ENCODE measurements at regions not wholly inside any gene's neighbourhood (a gene's known extent, or its start where the extent isn't known, plus 50 kb on each side); places are given as distances from the start of the nearest gene placed in this dataset.
"Not testable (repeated sequence)": the region's sequence is repeated elsewhere in the genome, so short reads cannot be mapped to it uniquely, and the experiment has no call there.

DNA sequence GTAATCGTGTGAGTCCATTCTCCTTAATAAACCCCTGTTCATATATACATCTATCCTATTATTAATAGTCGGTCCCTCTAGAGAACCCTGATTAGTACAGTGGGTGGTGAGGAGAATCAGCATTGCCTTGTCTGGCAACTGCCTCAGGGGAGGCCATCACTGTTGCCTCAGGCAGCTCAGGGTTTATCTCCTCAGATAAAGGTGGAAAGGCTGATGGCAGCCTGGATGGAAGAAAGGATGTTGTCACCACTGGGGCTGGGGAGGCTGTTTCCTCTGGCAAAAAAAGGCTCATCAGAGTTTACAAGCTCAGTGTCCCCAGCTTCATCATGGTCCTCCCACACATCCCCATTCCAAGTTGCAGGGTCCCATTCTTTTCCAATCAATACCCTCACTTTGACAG is 137.1 kb downstream of the TMX1 start:
- TF ChIP-seq SPI1, POLR2AphosphoS5, POLR2A (IDR thresholded peaks at IDR 0.05; ENCODE audit: low read depth, low read length): not testable (repeated sequence)

Data from GM12891 (cell line).